GM23338 (cell line): ENCODE measurements at regions not wholly inside any gene's neighbourhood (a gene's known extent, or its start where the extent isn't known, plus 50 kb on each side); places are given as distances from the start of the nearest gene placed in this dataset.

ENCODE experiments used
- ATAC-seq: fragments of 200-7000 bp; cut with Tn5 transposase; 3 replicates; pipeline ENCODE4 v1.9.1; 2020
- DNase-seq: peaks from one replicate; pipeline ENCODE4 v3.0.0-alpha.2; 2015; ENCODE audit warnings: low spot score
- H2AFZ ChIP-seq: fragments of 200-600 bp; sonication (generic); 2 replicates; pipeline ENCODE4 v1.8.0; 2016; ENCODE audit warnings: antibody characterized with exemption, mild to moderate bottlenecking, moderate library complexity
- H3F3A ChIP-seq: fragments of 200-600 bp; sonication (generic); replicated peaks from 2 replicates; pipeline ENCODE4 v1.8.0; 2017; ENCODE audit warnings: antibody characterized with exemption, mixed run types, low read depth
- H3K27ac ChIP-seq: fragments of 200-600 bp; sonication (generic); 2 replicates; pipeline ENCODE4 v1.6.1; 2016; ENCODE audit warnings: low read depth
- H3K27me3 ChIP-seq: fragments of 200-600 bp; sonication (generic); 2 replicates; pipeline ENCODE4 v1.8.0; 2016; ENCODE audit warnings: mild to moderate bottlenecking, mixed run types, moderate library complexity; ENCODE audit not compliant: insufficient read depth
- H3K36me3 ChIP-seq: fragments of 200-600 bp; sonication (generic); 2 replicates; pipeline ENCODE4 v1.8.0; 2016; ENCODE audit warnings: mild to moderate bottlenecking; ENCODE audit not compliant: insufficient read depth
- H3K4me1 ChIP-seq: fragments of 200-600 bp; sonication (generic); 2 replicates; pipeline ENCODE4 v1.8.0; 2016; ENCODE audit warnings: mild to moderate bottlenecking, moderate library complexity; ENCODE audit not compliant: insufficient read depth
- H3K4me2 ChIP-seq: fragments of 200-600 bp; sonication (generic); 2 replicates; pipeline ENCODE4 v1.7.1; 2017; ENCODE audit warnings: mixed run types
- H3K4me3 ChIP-seq: fragments of 200-600 bp; sonication (generic); 2 replicates; pipeline ENCODE4 v1.6.1; 2016; ENCODE audit warnings: mixed run types
- H3K79me2 ChIP-seq: fragments of 200-600 bp; sonication (generic); replicated peaks from 2 replicates; pipeline ENCODE4 v1.8.0; 2017; ENCODE audit warnings: mild to moderate bottlenecking; ENCODE audit not compliant: insufficient read depth
- H3K9me2 ChIP-seq: fragments of 200-600 bp; sonication (generic); 2 replicates; pipeline ENCODE4 v1.8.0; 2017; ENCODE audit not compliant: insufficient read depth
- H4K20me1 ChIP-seq: fragments of 200-600 bp; sonication (generic); replicated peaks from 2 replicates; pipeline ENCODE4 v1.8.0; 2017; ENCODE audit warnings: mild to moderate bottlenecking; ENCODE audit not compliant: insufficient read depth
- H3K27ac Mint-ChIP-seq: 2 replicates; pipeline ENCODE4 v1.8.0; 2020; ENCODE audit warnings: inconsistent platforms, mild to moderate bottlenecking, moderate library complexity, mixed read lengths
- H3K27me3 Mint-ChIP-seq: 3 replicates; pipeline ENCODE4 v1.8.0; 2022; ENCODE audit warnings: low read depth, mild to moderate bottlenecking, moderate library complexity, mixed read lengths, inconsistent platforms; ENCODE audit not compliant: insufficient read depth, poor library complexity
- H3K36me3 Mint-ChIP-seq: 3 replicates; pipeline ENCODE4 v1.8.0; 2021; ENCODE audit warnings: low read depth, mild to moderate bottlenecking, inconsistent platforms, moderate library complexity, mixed read lengths
- H3K4me1 Mint-ChIP-seq: 3 replicates; pipeline ENCODE4 v1.8.0; 2020; ENCODE audit warnings: mild to moderate bottlenecking, inconsistent platforms, mixed read lengths
- H3K4me3 Mint-ChIP-seq: 3 replicates; pipeline ENCODE4 v1.8.0; 2021; ENCODE audit warnings: moderate library complexity, mild to moderate bottlenecking, inconsistent platforms, mixed read lengths
- H3K9me3 Mint-ChIP-seq: 3 replicates; pipeline ENCODE4 v1.8.0; 2020; ENCODE audit warnings: moderate library complexity, mild to moderate bottlenecking, inconsistent platforms, mixed read lengths
- CREB1 ChIP-seq: fragments of 250-450 bp; sonication (Bioruptor Pico); IDR thresholded peaks from 2 replicates; pipeline ENCODE4 v1.5.0; 2020; ENCODE audit warnings: low read depth, mild to moderate bottlenecking, moderate library complexity
- EZH2 ChIP-seq: fragments of 200-600 bp; sonication (generic); IDR thresholded peaks from one replicate; pipeline ENCODE4 v1.8.0; 2017; ENCODE audit warnings: antibody characterized with exemption, mild to moderate bottlenecking, low read depth; ENCODE audit not compliant: unreplicated experiment
- EZH2phosphoT487 ChIP-seq: fragments of 200-600 bp; sonication (generic); IDR thresholded peaks from one replicate; pipeline ENCODE4 v1.8.1; 2018; ENCODE audit warnings: antibody characterized with exemption; ENCODE audit not compliant: unreplicated experiment
- JUNB ChIP-seq: IDR thresholded peaks from one replicate; pipeline ENCODE4 v1.6.1; 2016; ENCODE audit warnings: antibody characterized with exemption; ENCODE audit not compliant: unreplicated experiment
- NANOG ChIP-seq: IDR thresholded peaks from 2 replicates; pipeline ENCODE4 v1.6.1; 2016; ENCODE audit warnings: antibody characterized with exemption, borderline replicate concordance
- POLR2AphosphoS5 ChIP-seq: IDR thresholded peaks from 2 replicates; pipeline ENCODE4 v1.6.1; 2016; ENCODE audit warnings: antibody characterized with exemption, low read depth
- STAT1 ChIP-seq: IDR thresholded peaks from one replicate; pipeline ENCODE4 v1.6.1; 2016; ENCODE audit warnings: antibody characterized with exemption; ENCODE audit not compliant: unreplicated experiment
- ZNF114 ChIP-seq: fragments of 250-450 bp; sonication (Bioruptor Pico); IDR thresholded peaks from 2 replicates; pipeline ENCODE4 v1.5.0; 2020; ENCODE audit warnings: mild to moderate bottlenecking, moderate library complexity
- ZNF331 ChIP-seq: fragments of 250-450 bp; sonication (Bioruptor Pico); IDR thresholded peaks from 2 replicates; pipeline ENCODE4 v1.5.0; 2020; ENCODE audit warnings: low read depth, mild to moderate bottlenecking, moderate library complexity
- TF ChIP-seq, protein P1 (sequence below): IDR thresholded peaks from 2 replicates; pipeline ENCODE4 v1.6.1; 2016; ENCODE audit warnings: antibody characterized with exemption
- TF ChIP-seq, protein P2 (sequence below), 2 experiments: fragments of 200-600 bp in 1 of 2; sonication (generic) in 1 of 2; conservative IDR thresholded peaks; 2 replicates each; pipeline versions ENCODE4 v1.5.1 to v1.6.1; 2016 to 2017; ENCODE audit warnings: antibody characterized with exemption in 2 of 2, low read depth in 2 of 2, mild to moderate bottlenecking in 2 of 2, moderate library complexity in 1 of 2
- TF ChIP-seq, protein P3 (sequence below): IDR thresholded peaks from one replicate; pipeline ENCODE4 v1.6.1; 2018; ENCODE audit warnings: antibody characterized with exemption; ENCODE audit not compliant: unreplicated experiment

DNA sequence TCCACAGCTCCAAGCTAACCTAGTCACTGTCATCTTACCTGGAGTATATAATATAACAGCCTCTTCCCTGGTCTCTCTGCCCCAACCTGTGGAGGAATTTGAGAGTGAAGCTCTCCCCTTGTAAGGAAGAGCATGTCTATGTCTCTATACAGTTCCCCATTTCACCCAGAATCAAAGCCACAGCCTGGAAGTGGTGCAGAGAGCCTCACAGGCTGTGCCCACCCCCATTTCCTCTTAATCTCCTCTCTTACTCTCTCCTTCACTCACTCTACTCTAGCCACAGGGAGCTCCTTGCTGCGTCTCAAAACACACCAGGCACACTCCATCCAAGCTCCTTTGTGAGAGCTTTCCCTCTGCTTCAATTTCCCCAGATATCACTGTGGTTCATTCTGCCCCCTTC lies 302.5 kb upstream of the ISX start:
- Mint-ChIP-seq H3K4me3 (no peak overlapping the region), H3K9me3 (peaks cover 40% of the 10 kb centered on the region), H3K27ac (peak overlapping the region; percentile 2; the same call in 1 of the 2 replicates), H3K27me3 (no peaks in the 10 kb centered on the region), H3K36me3 (no peaks in the 10 kb centered on the region; the same call in 2 of the 3 replicates), H3K4me1 (peaks cover 6% of the 10 kb centered on the region)
- no peak for ATAC-seq
- H3K4me1 ChIP-seq: no peaks in the 10 kb centered on the region; the same call in 1 of the 2 replicates
- no peaks in the 10 kb centered on the region for H3K27me3 ChIP-seq
- H3K4me3 ChIP-seq: no peak overlapping the region
- no peaks in the 10 kb centered on the region for H3K79me2 ChIP-seq
- DNase-seq: no peak
- H3K9me2 ChIP-seq: peaks cover 12% of the 10 kb centered on the region; the same call in 1 of the 2 replicates
- no peaks in the 10 kb centered on the region for H4K20me1 ChIP-seq
- no peaks in the 10 kb centered on the region for H3F3A ChIP-seq
- no peak for TF ChIP-seq JUNB
- no peak for TF ChIP-seq CREB1
- TF ChIP-seq, protein P1, sequence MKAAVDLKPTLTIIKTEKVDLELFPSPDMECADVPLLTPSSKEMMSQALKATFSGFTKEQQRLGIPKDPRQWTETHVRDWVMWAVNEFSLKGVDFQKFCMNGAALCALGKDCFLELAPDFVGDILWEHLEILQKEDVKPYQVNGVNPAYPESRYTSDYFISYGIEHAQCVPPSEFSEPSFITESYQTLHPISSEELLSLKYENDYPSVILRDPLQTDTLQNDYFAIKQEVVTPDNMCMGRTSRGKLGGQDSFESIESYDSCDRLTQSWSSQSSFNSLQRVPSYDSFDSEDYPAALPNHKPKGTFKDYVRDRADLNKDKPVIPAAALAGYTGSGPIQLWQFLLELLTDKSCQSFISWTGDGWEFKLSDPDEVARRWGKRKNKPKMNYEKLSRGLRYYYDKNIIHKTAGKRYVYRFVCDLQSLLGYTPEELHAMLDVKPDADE: no peak
- H3K36me3 ChIP-seq: no peaks in the 10 kb centered on the region
- no peak overlapping the region; the same call in 1 of the 2 replicates for H2AFZ ChIP-seq
- no peak overlapping the region for H3K27ac ChIP-seq
- H3K4me2 ChIP-seq: no peak overlapping the region

- ATAC-seq (no peak), DNase-seq (no peak)
- H3F3A ChIP-seq: no peaks in the 10 kb centered on the region
- Mint-ChIP-seq H3K4me1 (peaks cover 12% of the 10 kb centered on the region), H3K4me3 (no peak overlapping the region), H3K36me3 (no peaks in the 10 kb centered on the region; the same call in 2 of the 3 replicates), H3K27ac (no peak overlapping the region), H3K27me3 (no peaks in the 10 kb centered on the region), H3K9me3 (peaks cover 39% of the 10 kb centered on the region)
- H3K4me3 ChIP-seq: no peak overlapping the region
- no peaks in the 10 kb centered on the region for H3K79me2 ChIP-seq
- H3K4me1 ChIP-seq: peaks cover 10% of the 10 kb centered on the region
- H2AFZ ChIP-seq: no peak overlapping the region
- H3K36me3 ChIP-seq: no peaks in the 10 kb centered on the region
- peaks cover 5% of the 10 kb centered on the region; the same call in 1 of the 2 replicates for H3K9me2 ChIP-seq
- no peaks in the 10 kb centered on the region for H3K27me3 ChIP-seq
- no peak overlapping the region for H3K4me2 ChIP-seq
- H4K20me1 ChIP-seq: no peaks in the 10 kb centered on the region
- H3K27ac ChIP-seq: no peak overlapping the region
- TF ChIP-seq EZH2phosphoT487 (no peak), ZNF331 (CRISPR knock-in tag) (no peak), EZH2 (no peak), NANOG (no peak), STAT1 (no peak), POLR2AphosphoS5 (no peak), ZNF114 (CRISPR knock-in tag) (no peak)
- TF ChIP-seq, protein P1: no peak
- TF ChIP-seq, protein P2, sequence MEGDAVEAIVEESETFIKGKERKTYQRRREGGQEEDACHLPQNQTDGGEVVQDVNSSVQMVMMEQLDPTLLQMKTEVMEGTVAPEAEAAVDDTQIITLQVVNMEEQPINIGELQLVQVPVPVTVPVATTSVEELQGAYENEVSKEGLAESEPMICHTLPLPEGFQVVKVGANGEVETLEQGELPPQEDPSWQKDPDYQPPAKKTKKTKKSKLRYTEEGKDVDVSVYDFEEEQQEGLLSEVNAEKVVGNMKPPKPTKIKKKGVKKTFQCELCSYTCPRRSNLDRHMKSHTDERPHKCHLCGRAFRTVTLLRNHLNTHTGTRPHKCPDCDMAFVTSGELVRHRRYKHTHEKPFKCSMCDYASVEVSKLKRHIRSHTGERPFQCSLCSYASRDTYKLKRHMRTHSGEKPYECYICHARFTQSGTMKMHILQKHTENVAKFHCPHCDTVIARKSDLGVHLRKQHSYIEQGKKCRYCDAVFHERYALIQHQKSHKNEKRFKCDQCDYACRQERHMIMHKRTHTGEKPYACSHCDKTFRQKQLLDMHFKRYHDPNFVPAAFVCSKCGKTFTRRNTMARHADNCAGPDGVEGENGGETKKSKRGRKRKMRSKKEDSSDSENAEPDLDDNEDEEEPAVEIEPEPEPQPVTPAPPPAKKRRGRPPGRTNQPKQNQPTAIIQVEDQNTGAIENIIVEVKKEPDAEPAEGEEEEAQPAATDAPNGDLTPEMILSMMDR (conservative IDR thresholded peaks at IDR 0.05; ENCODE audit: low read depth in 2 of 2): no peak
- TF ChIP-seq, protein P3, sequence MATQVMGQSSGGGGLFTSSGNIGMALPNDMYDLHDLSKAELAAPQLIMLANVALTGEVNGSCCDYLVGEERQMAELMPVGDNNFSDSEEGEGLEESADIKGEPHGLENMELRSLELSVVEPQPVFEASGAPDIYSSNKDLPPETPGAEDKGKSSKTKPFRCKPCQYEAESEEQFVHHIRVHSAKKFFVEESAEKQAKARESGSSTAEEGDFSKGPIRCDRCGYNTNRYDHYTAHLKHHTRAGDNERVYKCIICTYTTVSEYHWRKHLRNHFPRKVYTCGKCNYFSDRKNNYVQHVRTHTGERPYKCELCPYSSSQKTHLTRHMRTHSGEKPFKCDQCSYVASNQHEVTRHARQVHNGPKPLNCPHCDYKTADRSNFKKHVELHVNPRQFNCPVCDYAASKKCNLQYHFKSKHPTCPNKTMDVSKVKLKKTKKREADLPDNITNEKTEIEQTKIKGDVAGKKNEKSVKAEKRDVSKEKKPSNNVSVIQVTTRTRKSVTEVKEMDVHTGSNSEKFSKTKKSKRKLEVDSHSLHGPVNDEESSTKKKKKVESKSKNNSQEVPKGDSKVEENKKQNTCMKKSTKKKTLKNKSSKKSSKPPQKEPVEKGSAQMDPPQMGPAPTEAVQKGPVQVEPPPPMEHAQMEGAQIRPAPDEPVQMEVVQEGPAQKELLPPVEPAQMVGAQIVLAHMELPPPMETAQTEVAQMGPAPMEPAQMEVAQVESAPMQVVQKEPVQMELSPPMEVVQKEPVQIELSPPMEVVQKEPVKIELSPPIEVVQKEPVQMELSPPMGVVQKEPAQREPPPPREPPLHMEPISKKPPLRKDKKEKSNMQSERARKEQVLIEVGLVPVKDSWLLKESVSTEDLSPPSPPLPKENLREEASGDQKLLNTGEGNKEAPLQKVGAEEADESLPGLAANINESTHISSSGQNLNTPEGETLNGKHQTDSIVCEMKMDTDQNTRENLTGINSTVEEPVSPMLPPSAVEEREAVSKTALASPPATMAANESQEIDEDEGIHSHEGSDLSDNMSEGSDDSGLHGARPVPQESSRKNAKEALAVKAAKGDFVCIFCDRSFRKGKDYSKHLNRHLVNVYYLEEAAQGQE: no peak
Measured at GRCh38 chr22:34765115-34765514, 300.8 kb upstream of the ISX start.
